ENCODE measurements at regions not wholly inside any gene's neighbourhood (a gene's known extent, or its start where the extent isn't known, plus 50 kb on each side); places are given as distances from the start of the nearest gene placed in this dataset.
"Not testable (repeated sequence)": the region's sequence is repeated elsewhere in the genome, so short reads cannot be mapped to it uniquely, and the experiment has no call there.

GRCh38 chr13:62512194-62513141, 1096.8 kb upstream of the PCDH20 start:
- Mint-ChIP-seq H3K4me1 (ENCODE audit: low read depth in 2 of 2) (no peaks in the 10 kb centered on the region), H3K36me3 (ENCODE audit: insufficient read depth) (no peaks in the 10 kb centered on the region), H3K9me3 (peaks cover 8 to 10% of the 10 kb centered on the region in 2 donors), H3K4me3 (no peak overlapping the region), H3K27me3 (no peaks in the 10 kb centered on the region), H3K27ac (no peak overlapping the region)
- no peak for ATAC-seq (replicated peaks)
- no peak for DNase-seq

DNA sequence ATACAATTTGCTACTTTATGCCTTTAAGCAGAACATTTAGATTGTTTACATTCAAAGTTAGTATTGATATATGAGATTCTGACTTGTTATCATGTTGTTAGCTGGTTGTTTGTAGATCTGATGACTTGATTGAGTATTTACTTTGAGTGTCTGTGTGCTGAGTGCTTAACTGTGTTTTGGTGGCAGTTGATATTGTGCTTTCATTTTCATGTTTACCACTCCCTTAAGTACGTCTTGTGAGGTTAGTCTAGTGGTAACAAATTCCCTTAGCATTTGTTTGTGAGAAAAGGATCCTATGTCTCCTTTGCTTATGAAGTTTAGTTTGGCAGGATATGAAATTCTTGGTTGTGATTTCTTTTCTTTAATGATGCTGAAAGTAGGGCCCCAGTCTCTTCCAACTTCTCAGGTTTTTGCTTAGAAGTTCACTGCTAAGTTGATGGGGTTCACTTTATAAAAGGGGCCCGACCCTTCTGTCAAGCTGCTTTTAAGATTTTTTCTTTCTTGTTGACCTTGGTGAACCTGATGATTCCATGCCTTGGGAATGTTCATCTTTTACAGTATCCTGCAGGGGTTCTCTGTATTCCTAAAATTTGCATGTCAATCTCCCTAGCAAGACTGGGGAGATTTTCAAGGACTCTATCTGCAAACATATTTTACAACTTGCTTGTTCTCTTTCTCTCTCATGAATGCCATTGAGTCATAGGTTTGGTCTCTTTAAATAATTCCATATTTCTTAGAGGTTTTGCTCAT, 1095.4 kb upstream of the PCDH20 start:
- H3K27ac Mint-ChIP-seq = no peak overlapping the region
- DNase-seq (no peak), ATAC-seq (replicated peaks) (no peak)
- H3K36me3 Mint-ChIP-seq (ENCODE audit: insufficient read depth) = no peaks in the 10 kb centered on the region
- H3K27me3 Mint-ChIP-seq = no peaks in the 10 kb centered on the region
- no peak overlapping the region for H3K4me3 Mint-ChIP-seq
- H3K4me1 Mint-ChIP-seq (ENCODE audit: low read depth in 2 of 2) = no peaks in the 10 kb centered on the region
- H3K9me3 Mint-ChIP-seq = peaks cover 8% of the 10 kb centered on the region in 2 donors

DNA sequence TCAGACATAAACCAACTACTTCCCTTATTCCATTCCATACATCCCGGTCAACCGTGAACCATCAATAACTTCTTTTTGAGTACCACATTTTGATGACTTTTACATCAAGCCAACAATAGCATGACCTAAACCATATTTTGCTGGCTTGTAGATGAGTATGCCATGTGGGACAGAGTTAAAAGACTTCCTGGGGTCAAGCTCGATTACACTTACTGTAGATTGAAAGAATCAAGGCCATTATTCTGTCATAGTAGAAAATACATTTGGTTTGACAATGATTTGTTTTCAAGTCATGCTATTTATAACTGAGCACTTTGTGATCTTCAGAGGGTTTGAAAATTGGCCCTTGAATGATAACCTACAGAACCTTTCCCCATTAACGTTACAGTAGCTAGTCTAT, 1086.9 kb upstream of the PCDH20 start:
- Mint-ChIP-seq H3K9me3 (no peaks in the 10 kb centered on the region), H3K36me3 (ENCODE audit: insufficient read depth) (no peaks in the 10 kb centered on the region), H3K4me1 (ENCODE audit: low read depth in 2 of 2) (no peaks in the 10 kb centered on the region), H3K27me3 (no peaks in the 10 kb centered on the region), H3K27ac (no peak overlapping the region), H3K4me3 (no peak overlapping the region)
- DNase-seq (no peak), ATAC-seq (replicated peaks) (no peak)

GRCh38 chr13:62489731-62490130, 1074.1 kb upstream of the PCDH20 start:
- H3K9me3 Mint-ChIP-seq = peaks cover 0 to 8% of the 10 kb centered on the region in 2 donors
- no peaks in the 10 kb centered on the region for H3K4me1 Mint-ChIP-seq (ENCODE audit: low read depth in 2 of 2)
- H3K36me3 Mint-ChIP-seq (ENCODE audit: insufficient read depth) = no peaks in the 10 kb centered on the region
- DNase-seq (no peak), ATAC-seq (replicated peaks) (no peak)
- no peak overlapping the region for H3K4me3 Mint-ChIP-seq
- no peak overlapping the region for H3K27ac Mint-ChIP-seq
- no peaks in the 10 kb centered on the region for H3K27me3 Mint-ChIP-seq

GRCh38 chr13:62483774-62484173, 1068.1 kb upstream of the PCDH20 start:
- ATAC-seq (replicated peaks) = no peak
- Mint-ChIP-seq H3K36me3 (ENCODE audit: insufficient read depth) (no peaks in the 10 kb centered on the region), H3K9me3 (peaks cover 0 to 2% of the 10 kb centered on the region in 2 donors), H3K27me3 (no peaks in the 10 kb centered on the region), H3K4me3 (no peak overlapping the region), H3K4me1 (ENCODE audit: low read depth in 2 of 2) (no peaks in the 10 kb centered on the region), H3K27ac (no peak overlapping the region)
- no peak for DNase-seq

DNA sequence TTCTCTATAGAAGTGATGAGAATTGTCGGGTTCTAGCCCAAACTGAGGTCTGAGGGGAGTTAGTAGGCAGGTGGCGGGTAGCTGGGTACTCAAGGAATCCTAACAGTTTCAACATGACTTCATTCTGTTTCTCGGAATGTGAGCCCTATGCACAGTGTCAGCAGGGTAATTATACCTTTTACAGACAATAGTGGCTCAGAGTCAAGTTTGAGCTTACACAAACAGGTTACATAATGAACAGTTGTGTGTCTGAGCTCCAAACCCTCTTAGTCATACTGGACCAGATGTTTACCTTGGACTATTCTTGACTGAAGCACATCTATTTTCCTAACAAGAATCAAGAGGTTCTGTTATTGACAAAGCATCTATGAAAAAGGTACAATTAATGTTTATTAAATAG, 1066.7 kb upstream of the PCDH20 start:
- Mint-ChIP-seq H3K27me3 (no peaks in the 10 kb centered on the region), H3K9me3 (no peaks in the 10 kb centered on the region), H3K36me3 (ENCODE audit: insufficient read depth) (no peaks in the 10 kb centered on the region), H3K4me3 (no peak overlapping the region), H3K4me1 (ENCODE audit: low read depth in 2 of 2) (no peaks in the 10 kb centered on the region), H3K27ac (no peak overlapping the region)
- DNase-seq = no peak
- no peak for ATAC-seq (replicated peaks)

DNA sequence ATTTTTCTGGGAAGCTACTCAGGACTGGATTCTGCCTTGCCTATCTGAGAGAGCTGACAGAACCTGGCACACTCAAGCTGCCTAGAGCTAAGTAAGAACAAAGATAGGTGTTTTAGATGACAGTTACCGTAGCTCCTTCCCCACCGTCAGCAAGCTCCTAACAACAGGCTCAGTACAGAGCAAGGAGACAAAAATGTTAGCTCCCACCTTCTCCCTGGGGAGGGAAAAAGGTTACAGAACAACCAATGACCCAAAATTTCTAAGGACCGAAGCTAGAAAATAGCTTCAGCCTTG, 1058.2 kb upstream of the PCDH20 start:
- no peak overlapping the region for H3K4me3 Mint-ChIP-seq
- ATAC-seq (replicated peaks) (no peak), DNase-seq (no peak)
- H3K36me3 Mint-ChIP-seq (ENCODE audit: insufficient read depth) = peaks cover 3% of the 10 kb centered on the region
- H3K27me3 Mint-ChIP-seq = no peaks in the 10 kb centered on the region
- no peaks in the 10 kb centered on the region for H3K4me1 Mint-ChIP-seq (ENCODE audit: low read depth in 2 of 2)
- H3K27ac Mint-ChIP-seq = no peak overlapping the region
- H3K9me3 Mint-ChIP-seq = peaks cover 7 to 11% of the 10 kb centered on the region in 2 donors

DNA sequence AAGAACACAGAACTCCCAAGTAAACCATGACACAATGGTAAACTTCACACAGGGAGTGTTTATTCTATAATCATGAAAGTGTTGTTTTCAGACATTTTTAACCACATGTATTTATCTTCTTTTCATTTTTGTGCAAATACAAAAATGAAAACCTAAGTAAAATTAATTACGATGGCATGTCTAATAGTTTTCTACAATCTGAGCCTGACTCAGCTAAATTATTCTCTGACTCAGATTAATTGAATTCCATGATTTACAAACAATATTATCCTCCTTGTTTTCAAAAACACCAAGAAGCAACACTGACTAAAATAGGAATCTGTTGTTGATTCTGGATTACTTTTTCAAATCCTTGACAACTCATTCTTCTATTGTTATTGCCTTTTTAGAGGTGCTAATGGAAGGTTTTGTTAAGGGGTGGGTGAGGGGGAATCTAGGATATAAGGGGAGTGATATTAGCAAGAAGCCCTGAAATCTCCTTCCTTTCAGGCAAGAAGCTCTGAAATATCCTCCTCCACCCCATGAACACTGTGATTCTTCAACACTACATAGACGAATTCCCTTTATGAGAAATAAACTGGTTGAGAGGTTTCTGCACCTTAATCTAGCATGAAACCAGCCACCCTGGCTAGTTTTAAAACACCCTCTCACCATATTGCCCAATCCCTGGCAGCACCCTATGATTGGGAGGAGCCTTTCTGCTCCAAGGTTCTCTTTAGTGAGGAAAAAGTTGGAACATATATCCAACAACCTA, 1057.7 kb upstream of the PCDH20 start:
- peaks cover 7 to 11% of the 10 kb centered on the region in 2 donors for H3K9me3 Mint-ChIP-seq
- no peak for ATAC-seq (replicated peaks)

DNA sequence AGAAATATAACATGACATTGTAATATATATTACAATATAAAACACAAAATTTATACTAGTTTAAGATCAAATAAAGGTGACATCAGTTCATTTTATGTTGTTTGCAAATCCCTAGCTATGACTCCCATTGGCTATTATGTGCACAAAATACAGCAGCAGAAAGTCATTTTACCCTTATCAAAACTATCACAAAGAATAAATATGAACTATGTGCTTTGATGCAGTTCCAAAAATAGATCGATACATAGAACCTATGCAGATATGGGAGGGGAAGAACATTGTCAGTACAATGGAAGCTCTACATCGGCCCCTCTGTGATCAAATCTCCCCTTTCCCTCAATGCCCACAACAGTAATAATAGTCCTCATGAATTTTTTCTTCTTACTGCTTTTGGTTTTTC, 1038.1 kb upstream of the PCDH20 start:
- Mint-ChIP-seq H3K4me3 (no peak overlapping the region), H3K36me3 (ENCODE audit: insufficient read depth) (no peaks in the 10 kb centered on the region), H3K9me3 (peaks cover 0 to 3% of the 10 kb centered on the region in 2 donors), H3K27ac (no peak overlapping the region), H3K4me1 (ENCODE audit: low read depth in 2 of 2) (no peaks in the 10 kb centered on the region), H3K27me3 (no peaks in the 10 kb centered on the region)
- DNase-seq (no peak), ATAC-seq (replicated peaks) (no peak)

More for the DNA sequence above, 1057.7 kb upstream of the PCDH20 start:
- H3K36me3 Mint-ChIP-seq (ENCODE audit: insufficient read depth) = peaks cover 3% of the 10 kb centered on the region
- no peaks in the 10 kb centered on the region for H3K27me3 Mint-ChIP-seq
- H3K4me1 Mint-ChIP-seq (ENCODE audit: low read depth in 2 of 2) = no peaks in the 10 kb centered on the region
- no peak for DNase-seq
- no peak overlapping the region for H3K4me3 Mint-ChIP-seq
- no peak overlapping the region for H3K27ac Mint-ChIP-seq

DNA sequence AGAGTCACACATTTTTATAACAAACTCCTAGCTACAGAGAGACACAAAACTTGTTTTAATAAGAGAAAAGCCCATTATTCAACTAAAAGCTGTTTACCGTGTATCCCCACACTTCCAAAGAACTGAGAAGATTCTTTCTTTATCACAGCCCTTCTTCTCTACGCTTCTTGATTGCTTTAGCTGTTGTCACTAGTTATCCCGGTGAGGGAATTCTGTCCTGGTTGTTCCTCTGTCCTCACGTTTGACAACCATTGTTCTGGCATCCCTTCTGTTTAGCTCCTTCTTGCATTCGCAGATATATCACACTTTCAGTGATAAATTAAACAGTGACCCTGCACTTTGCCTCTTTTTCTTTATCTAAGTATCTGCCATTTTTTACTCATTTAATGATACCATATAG, 1035.1 kb upstream of the PCDH20 start:
- Mint-ChIP-seq H3K4me1 (ENCODE audit: low read depth in 2 of 2) (no peaks in the 10 kb centered on the region), H3K9me3 (peaks cover 0 to 2% of the 10 kb centered on the region in 2 donors), H3K36me3 (ENCODE audit: insufficient read depth) (no peaks in the 10 kb centered on the region), H3K27ac (no peak overlapping the region), H3K27me3 (no peaks in the 10 kb centered on the region), H3K4me3 (no peak overlapping the region)
- ATAC-seq (replicated peaks) = no peak
- DNase-seq = no peak

- not testable (repeated sequence) for H3K9me3 Mint-ChIP-seq; H3K4me3 Mint-ChIP-seq; ATAC-seq (replicated peaks); H3K27me3 Mint-ChIP-seq; H3K27ac Mint-ChIP-seq; H3K4me1 Mint-ChIP-seq (ENCODE audit: low read depth in 2 of 2); H3K36me3 Mint-ChIP-seq (ENCODE audit: insufficient read depth); DNase-seq
Observed at GRCh38 chr13:62447771-62448382, 1032.2 kb upstream of the PCDH20 start.

DNA sequence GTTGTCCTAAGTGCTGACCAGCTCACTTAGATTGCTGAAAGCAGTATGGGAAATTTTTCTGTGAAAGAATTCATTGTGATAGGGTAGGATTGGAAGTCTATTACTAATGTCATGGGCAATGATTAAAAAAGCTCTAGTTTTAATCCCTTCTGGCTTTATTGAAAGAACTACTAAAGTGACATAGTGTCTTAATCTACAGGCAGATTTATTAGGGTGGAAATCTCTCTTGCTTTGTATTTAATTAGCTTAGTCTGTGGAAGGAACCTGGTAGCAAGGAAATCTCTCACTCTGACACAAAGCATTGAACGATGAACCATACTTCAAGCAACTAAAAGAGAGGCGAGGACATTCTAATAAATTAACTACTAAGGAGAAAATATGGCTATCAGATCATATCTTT, 1029.2 kb upstream of the PCDH20 start:
- DNase-seq = no peak

GRCh38 chr13:62434081-62434480, 1018.4 kb upstream of the PCDH20 start:
- DNase-seq = no peak
- no peaks in the 10 kb centered on the region for H3K36me3 Mint-ChIP-seq (ENCODE audit: insufficient read depth)
- H3K27me3 Mint-ChIP-seq = no peaks in the 10 kb centered on the region
- H3K4me3 Mint-ChIP-seq = no peak overlapping the region
- H3K27ac Mint-ChIP-seq = no peak overlapping the region
- no peaks in the 10 kb centered on the region for H3K4me1 Mint-ChIP-seq (ENCODE audit: low read depth in 2 of 2)
- H3K9me3 Mint-ChIP-seq = peaks cover 10 to 15% of the 10 kb centered on the region in 2 donors
- no peak for ATAC-seq (replicated peaks)

More for the DNA sequence above, 1029.2 kb upstream of the PCDH20 start:
- Mint-ChIP-seq H3K4me1 (ENCODE audit: low read depth in 2 of 2) (no peaks in the 10 kb centered on the region), H3K9me3 (peaks cover 0 to 2% of the 10 kb centered on the region in 2 donors), H3K36me3 (ENCODE audit: insufficient read depth) (no peaks in the 10 kb centered on the region), H3K4me3 (no peak overlapping the region), H3K27me3 (no peaks in the 10 kb centered on the region), H3K27ac (no peak overlapping the region)
- no peak for ATAC-seq (replicated peaks)
